ENCODE measurements at regions not wholly inside any gene's neighbourhood (a gene's known extent, or its start where the extent isn't known, plus 50 kb on each side); places are given as distances from the start of the nearest gene placed in this dataset.
"Not testable (repeated sequence)": the region's sequence is repeated elsewhere in the genome, so short reads cannot be mapped to it uniquely, and the experiment has no call there.

DNA sequence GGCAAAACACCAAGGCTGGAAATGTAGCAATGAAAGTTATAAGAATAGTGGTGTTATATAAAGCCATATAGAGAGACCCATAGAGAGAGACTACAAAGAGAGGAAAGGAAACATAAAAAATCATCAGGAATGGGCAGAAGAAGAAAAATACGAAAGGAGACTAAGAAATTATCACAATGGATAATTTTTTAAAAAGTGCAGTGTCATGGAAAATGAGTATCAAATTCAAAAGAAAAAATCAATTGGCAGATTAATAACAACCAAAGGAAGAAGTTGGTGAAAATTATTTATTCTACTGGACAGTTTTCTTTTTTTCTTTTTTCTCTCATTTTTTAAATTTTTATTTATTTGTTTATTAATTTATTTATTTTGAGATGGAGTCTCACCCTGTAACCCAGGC is 1488.4 kb upstream of the WWC1 start:
- no peak overlapping the region for H3K4me3 ChIP-seq (ENCODE audit: low read length)

DNA sequence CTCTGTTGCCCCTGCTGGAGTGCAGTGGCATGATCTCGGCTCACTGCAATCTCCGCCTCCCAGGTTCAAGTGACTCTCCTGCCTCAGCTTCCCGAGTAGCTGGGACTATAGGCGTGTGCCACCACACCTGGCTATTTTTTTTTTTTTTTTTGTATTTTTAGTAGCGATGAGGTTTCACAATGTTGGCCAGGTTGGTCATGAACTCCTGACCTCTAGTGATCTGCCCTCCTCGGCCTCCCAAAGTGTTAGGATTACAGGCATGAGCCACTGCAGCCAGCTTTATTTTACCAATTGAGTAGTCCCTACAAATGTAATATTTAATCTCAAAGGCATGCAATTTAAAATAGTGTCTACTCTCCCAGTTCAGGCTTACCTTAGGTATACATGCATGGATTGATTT is 1487.2 kb upstream of the WWC1 start:
- not testable (repeated sequence) for H3K9me3 ChIP-seq (ENCODE audit: low read length); H2AFZ ChIP-seq (ENCODE audit: low read depth, low read length); H3K4me3 ChIP-seq (ENCODE audit: low read length); H3K36me3 ChIP-seq (ENCODE audit: insufficient read depth, low read length); H3K27me3 ChIP-seq (ENCODE audit: insufficient read depth, low read length)
- H3K4me1 ChIP-seq (ENCODE audit: insufficient read depth, low read length) = peaks cover 24% of the 10 kb centered on the region

More for the DNA sequence above, 1488.4 kb upstream of the WWC1 start:
- Histone ChIP-seq H3K27me3 (ENCODE audit: insufficient read depth, low read length) (no peaks in the 10 kb centered on the region), H3K4me1 (ENCODE audit: insufficient read depth, low read length) (peaks cover 24% of the 10 kb centered on the region), H3K9me3 (ENCODE audit: low read length) (no peaks in the 10 kb centered on the region), H2AFZ (ENCODE audit: low read depth, low read length) (no peak overlapping the region), H3K36me3 (ENCODE audit: insufficient read depth, low read length) (no peaks in the 10 kb centered on the region)

DNA sequence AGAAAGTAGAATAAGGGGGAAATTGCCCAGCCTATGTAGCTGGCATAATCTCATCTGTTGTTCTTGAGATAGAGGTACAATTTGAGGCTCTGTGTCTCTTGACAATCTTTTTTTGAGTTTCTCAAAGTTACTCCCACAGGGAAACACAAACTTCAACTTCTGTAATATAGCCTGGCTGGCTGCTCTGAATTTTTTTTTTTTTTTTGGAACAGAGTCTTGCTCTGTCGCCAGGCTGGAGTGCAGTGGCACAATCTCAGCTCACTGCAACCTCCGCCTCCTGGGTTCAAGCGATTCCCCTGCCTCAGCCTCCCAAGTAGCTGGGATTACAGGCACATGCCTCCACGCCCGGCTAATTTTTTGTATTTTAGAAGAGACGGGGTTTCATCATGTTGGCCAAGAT is 1486.8 kb upstream of the WWC1 start:
- not testable (repeated sequence) for H3K9me3 ChIP-seq (ENCODE audit: low read length); H3K36me3 ChIP-seq (ENCODE audit: insufficient read depth, low read length); H2AFZ ChIP-seq (ENCODE audit: low read depth, low read length); H3K27me3 ChIP-seq (ENCODE audit: insufficient read depth, low read length); H3K4me3 ChIP-seq (ENCODE audit: low read length)
- H3K4me1 ChIP-seq (ENCODE audit: insufficient read depth, low read length) = peaks cover 24% of the 10 kb centered on the region

GRCh38 chr5:166810093-166810658 is 1481.3 kb upstream of the WWC1 start:
- H3K9me3 ChIP-seq (ENCODE audit: low read length); H3K4me1 ChIP-seq (ENCODE audit: insufficient read depth, low read length); H3K36me3 ChIP-seq (ENCODE audit: insufficient read depth, low read length); H3K27me3 ChIP-seq (ENCODE audit: insufficient read depth, low read length); H2AFZ ChIP-seq (ENCODE audit: low read depth, low read length); H3K4me3 ChIP-seq (ENCODE audit: low read length): not testable (repeated sequence)

DNA sequence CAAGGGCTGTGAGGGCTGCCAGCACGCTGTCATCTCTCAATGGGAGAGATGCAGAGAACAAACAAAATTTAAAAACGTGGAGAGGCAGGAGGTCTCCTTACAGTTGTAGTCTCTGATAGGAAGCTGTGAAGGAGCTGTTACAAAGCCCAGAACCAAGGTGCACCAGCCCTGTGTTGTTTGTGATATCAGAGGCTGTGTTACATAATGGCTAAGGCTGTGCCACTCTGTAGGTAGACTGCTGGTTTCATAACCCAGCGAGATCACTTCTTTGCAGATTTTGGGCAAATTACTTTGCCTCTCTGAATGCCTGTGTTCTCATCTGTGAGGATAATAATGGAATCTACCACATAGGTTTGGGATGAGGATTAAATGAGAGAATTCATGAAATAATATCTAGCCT is 1480.7 kb upstream of the WWC1 start:
- Histone ChIP-seq H3K36me3 (ENCODE audit: insufficient read depth, low read length) (no peaks in the 10 kb centered on the region), H3K9me3 (ENCODE audit: low read length) (peaks cover 1% of the 10 kb centered on the region), H3K4me1 (ENCODE audit: insufficient read depth, low read length) (peaks cover 1% of the 10 kb centered on the region), H3K27me3 (ENCODE audit: insufficient read depth, low read length) (no peaks in the 10 kb centered on the region), H2AFZ (ENCODE audit: low read depth, low read length) (no peak overlapping the region), H3K4me3 (ENCODE audit: low read length) (no peak overlapping the region)

GRCh38 chr5:166823360-166823759 is 1468.1 kb upstream of the WWC1 start:
- H2AFZ ChIP-seq (ENCODE audit: low read depth, low read length) = no peak overlapping the region
- no peak overlapping the region for H3K4me3 ChIP-seq (ENCODE audit: low read length)
- no peaks in the 10 kb centered on the region for H3K36me3 ChIP-seq (ENCODE audit: insufficient read depth, low read length)
- no peaks in the 10 kb centered on the region for H3K27me3 ChIP-seq (ENCODE audit: insufficient read depth, low read length)
- H3K9me3 ChIP-seq (ENCODE audit: low read length) = no peaks in the 10 kb centered on the region
- no peaks in the 10 kb centered on the region for H3K4me1 ChIP-seq (ENCODE audit: insufficient read depth, low read length)

- Histone ChIP-seq H3K36me3 (ENCODE audit: insufficient read depth, low read length) (no peaks in the 10 kb centered on the region), H3K4me1 (ENCODE audit: insufficient read depth, low read length) (peaks cover 5% of the 10 kb centered on the region), H3K9me3 (ENCODE audit: low read length) (no peaks in the 10 kb centered on the region), H2AFZ (ENCODE audit: low read depth, low read length) (no peak overlapping the region), H3K4me3 (ENCODE audit: low read length) (no peak overlapping the region), H3K27me3 (ENCODE audit: insufficient read depth, low read length) (no peaks in the 10 kb centered on the region)
Observed at GRCh38 chr5:166834246-166834645, 1457.2 kb upstream of the WWC1 start.

GRCh38 chr5:166845044-166845443 is 1446.4 kb upstream of the WWC1 start:
- Histone ChIP-seq H2AFZ (ENCODE audit: low read depth, low read length) (no peak overlapping the region), H3K36me3 (ENCODE audit: insufficient read depth, low read length) (no peaks in the 10 kb centered on the region), H3K27me3 (ENCODE audit: insufficient read depth, low read length) (no peaks in the 10 kb centered on the region), H3K4me1 (ENCODE audit: insufficient read depth, low read length) (no peaks in the 10 kb centered on the region), H3K4me3 (ENCODE audit: low read length) (no peak overlapping the region), H3K9me3 (ENCODE audit: low read length) (no peaks in the 10 kb centered on the region)

GRCh38 chr5:166856791-166857190 is 1434.7 kb upstream of the WWC1 start:
- no peak overlapping the region for H3K4me3 ChIP-seq (ENCODE audit: low read length)
- peaks cover 20% of the 10 kb centered on the region for H3K4me1 ChIP-seq (ENCODE audit: insufficient read depth, low read length)
- H3K36me3 ChIP-seq (ENCODE audit: insufficient read depth, low read length) = no peaks in the 10 kb centered on the region
- no peaks in the 10 kb centered on the region for H3K9me3 ChIP-seq (ENCODE audit: low read length)
- H2AFZ ChIP-seq (ENCODE audit: low read depth, low read length) = no peak overlapping the region
- no peaks in the 10 kb centered on the region for H3K27me3 ChIP-seq (ENCODE audit: insufficient read depth, low read length)

GRCh38 chr5:166860426-166860825 is 1431.0 kb upstream of the WWC1 start:
- Histone ChIP-seq H3K27me3 (ENCODE audit: insufficient read depth, low read length) (no peaks in the 10 kb centered on the region), H3K4me3 (ENCODE audit: low read length) (no peak overlapping the region), H3K36me3 (ENCODE audit: insufficient read depth, low read length) (no peaks in the 10 kb centered on the region), H3K9me3 (ENCODE audit: low read length) (no peaks in the 10 kb centered on the region), H2AFZ (ENCODE audit: low read depth, low read length) (no peak overlapping the region), H3K4me1 (ENCODE audit: insufficient read depth, low read length) (peaks cover 26% of the 10 kb centered on the region)

- Histone ChIP-seq H3K36me3 (ENCODE audit: insufficient read depth, low read length) (no peaks in the 10 kb centered on the region), H3K4me3 (ENCODE audit: low read length) (no peak overlapping the region), H3K4me1 (ENCODE audit: insufficient read depth, low read length) (peaks cover 9% of the 10 kb centered on the region), H3K27me3 (ENCODE audit: insufficient read depth, low read length) (no peaks in the 10 kb centered on the region), H2AFZ (ENCODE audit: low read depth, low read length) (no peak overlapping the region), H3K9me3 (ENCODE audit: low read length) (no peaks in the 10 kb centered on the region)
Observed at GRCh38 chr5:166862581-166862980, 1428.9 kb upstream of the WWC1 start.

- H3K4me1 ChIP-seq (ENCODE audit: insufficient read depth, low read length) = peaks cover 5% of the 10 kb centered on the region
- no peak overlapping the region for H2AFZ ChIP-seq (ENCODE audit: low read depth, low read length)
- no peaks in the 10 kb centered on the region for H3K27me3 ChIP-seq (ENCODE audit: insufficient read depth, low read length)
- no peaks in the 10 kb centered on the region for H3K36me3 ChIP-seq (ENCODE audit: insufficient read depth, low read length)
- H3K9me3 ChIP-seq (ENCODE audit: low read length) = no peaks in the 10 kb centered on the region
- no peak overlapping the region for H3K4me3 ChIP-seq (ENCODE audit: low read length)
Observed at GRCh38 chr5:166865206-166865605, 1426.2 kb upstream of the WWC1 start.

DNA sequence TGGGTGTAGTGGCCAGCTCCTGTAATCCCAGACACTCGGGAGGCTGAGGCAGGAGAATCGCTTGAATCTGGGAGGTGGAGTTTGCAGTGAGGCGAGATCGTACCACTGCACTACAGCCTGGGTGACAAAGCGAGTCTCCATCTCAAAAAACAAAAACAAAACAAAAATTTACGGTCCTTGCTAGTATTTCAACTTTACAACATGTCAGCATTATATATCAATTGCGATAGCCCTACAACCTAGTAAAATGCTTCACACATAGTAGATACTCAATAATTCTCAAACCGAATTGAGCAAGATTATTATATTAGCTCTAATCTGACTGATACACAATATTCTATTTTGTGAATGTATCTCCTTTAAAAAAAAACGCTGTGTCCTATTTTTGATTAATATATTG is 1411.0 kb upstream of the WWC1 start:
- Histone ChIP-seq H2AFZ (ENCODE audit: low read depth, low read length) (no peak overlapping the region), H3K36me3 (ENCODE audit: insufficient read depth, low read length) (no peaks in the 10 kb centered on the region), H3K4me1 (ENCODE audit: insufficient read depth, low read length) (peaks cover 4% of the 10 kb centered on the region), H3K27me3 (ENCODE audit: insufficient read depth, low read length) (no peaks in the 10 kb centered on the region), H3K4me3 (ENCODE audit: low read length) (no peak overlapping the region), H3K9me3 (ENCODE audit: low read length) (no peaks in the 10 kb centered on the region)

DNA sequence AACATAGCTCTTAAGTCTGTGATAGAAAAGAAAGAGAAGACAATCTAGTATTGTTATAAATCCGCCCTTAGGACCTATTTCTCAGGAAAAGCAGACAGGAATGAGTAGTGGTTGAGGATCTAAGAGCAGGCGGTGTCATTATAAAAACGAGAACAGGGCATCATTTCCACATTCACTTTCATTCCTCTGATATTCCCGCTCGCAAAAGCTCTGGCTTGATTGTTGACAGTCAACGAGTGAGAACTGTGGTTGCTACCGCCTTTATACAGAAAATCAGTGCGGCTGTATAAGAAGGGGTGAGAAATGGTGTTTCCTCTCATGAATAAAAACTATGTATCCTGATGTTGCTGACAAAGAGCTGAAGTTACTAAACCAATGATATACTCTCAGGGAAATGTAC is 1409.6 kb upstream of the WWC1 start:
- Histone ChIP-seq H3K36me3 (ENCODE audit: insufficient read depth, low read length) (no peaks in the 10 kb centered on the region), H3K4me1 (ENCODE audit: insufficient read depth, low read length) (peaks cover 4% of the 10 kb centered on the region), H3K4me3 (ENCODE audit: low read length) (no peak overlapping the region), H3K27me3 (ENCODE audit: insufficient read depth, low read length) (no peaks in the 10 kb centered on the region), H3K9me3 (ENCODE audit: low read length) (no peaks in the 10 kb centered on the region), H2AFZ (ENCODE audit: low read depth, low read length) (no peak overlapping the region)

Data from neuron (in vitro differentiated cells).